Gastrocnemius medialis (tissue), 4 donors: ENCODE measurements at regions not wholly inside any gene's neighbourhood (a gene's known extent, or its start where the extent isn't known, plus 50 kb on each side); places are given as distances from the start of the nearest gene placed in this dataset.
A peak's percentile ranks its signal among the peaks of the same experiment; 100 is the strongest.

Source experiments
- ATAC-seq, 2 donors: fragments of 150-250 bp; one replicate each; pipeline ENCODE4 v1.9.1; 2016
- DNase-seq, 2 donors: peaks; one replicate each; pipeline ENCODE4 v3.0.0-alpha.2; 2019
- H3K27ac ChIP-seq, 4 donors: fragments of 200-600 bp; sonication (generic); 1 replicate in 1 of 4; 2 replicates in 3 of 4; pipeline ENCODE4 v1.5.1; 2016 to 2018; ENCODE audit warnings: mild to moderate bottlenecking in 2 of 4, moderate library complexity in 1 of 4
- H3K27me3 ChIP-seq, 3 donors: fragments of 200-600 bp; sonication (generic) in 2 of 3; 1 replicate in 1 of 3; 2 replicates in 2 of 3; pipeline versions ENCODE4 v1.5.1 to v1.6.0; 2016 to 2019; ENCODE audit warnings: mild to moderate bottlenecking in 1 of 3, moderate library complexity in 1 of 3
- H3K36me3 ChIP-seq, 2 donors: fragments of 200-600 bp; sonication (generic) in 1 of 2; one replicate each; pipeline ENCODE4 v1.5.1; 2017 to 2018
- H3K4me1 ChIP-seq, 2 donors: fragments of 200-600 bp; sonication (generic) in 1 of 2; one replicate each; pipeline ENCODE4 v1.5.1; 2016 to 2017; ENCODE audit warnings: mild to moderate bottlenecking in 2 of 2
- H3K4me3 ChIP-seq, 4 donors: fragments of 200-600 bp; sonication (generic) in 3 of 4; 1 replicate in 1 of 4; 2 replicates in 3 of 4; pipeline ENCODE4 v1.5.1; 2016 to 2019; ENCODE audit warnings: mild to moderate bottlenecking in 2 of 4
- H3K9me3 ChIP-seq, 3 donors: fragments of 200-600 bp; sonication (generic) in 2 of 3; 1 replicate in 1 of 3; 2 replicates in 2 of 3; pipeline ENCODE4 v1.5.1; 2016 to 2019
- CTCF ChIP-seq, 5 experiments: fragments of 450-650 bp in 3 of 5; fragments of 200-600 bp in 2 of 5; sonication (generic) in 2 of 5; IDR thresholded peaks in 4 of 5; conservative IDR thresholded peaks in 1 of 5; 1 replicate in 4 of 5; 2 replicates in 1 of 5; pipeline ENCODE4 v1.5.1; 2016 to 2019; ENCODE audit warnings: antibody characterized with exemption in 5 of 5, mild to moderate bottlenecking in 3 of 5, moderate library complexity in 3 of 5
- POLR2A ChIP-seq, 2 donors: fragments of 450-650 bp; IDR thresholded peaks; one replicate each; pipeline ENCODE4 v1.6.1; 2017; ENCODE audit warnings: antibody characterized with exemption in 2 of 2, mild to moderate bottlenecking in 2 of 2, moderate library complexity in 2 of 2
- in situ Hi-C, 4 donors: fragments of 200-750 bp; cut with MboI; loops; one replicate each; pipeline versions ENCODE4 v1.15.0 to v1.8.0; 2017; ENCODE audit warnings: low sequenced_read_pairs in 4 of 4
- intact Hi-C: fragments of 100-400 bp; cut with DNase I; formaldehyde crosslinking; loops from one replicate; pipeline ENCODE4 v1.15.1; 2023; ENCODE audit warnings: low total_unique reads

GRCh38 chr11:86740628-86741483 lies 59.5 kb upstream of the PRSS23 start:
- TF ChIP-seq CTCF (IDR thresholded peaks at IDR 0.05 in 4 of 5, conservative IDR thresholded peaks at IDR 0.05 in 1 of 5) (no peak), POLR2A (IDR thresholded peaks at IDR 0.05) (no peak)
- no peaks in the 10 kb centered on the region for H3K36me3 ChIP-seq
- no peaks in the 10 kb centered on the region for H3K9me3 ChIP-seq
- peak overlapping the region; percentile 64 to 75 (median 70) for H3K27ac ChIP-seq
- DNase-seq (peak; percentile 24 to 54), ATAC-seq (peak; percentile 51 to 59)
- intact Hi-C loops (loop anchor here (5.0 kb wide), 3 partner anchors 54 to 114 kb away; partner anchors contain the start of gene ME3), in situ Hi-C loops (no loop called here)
- peaks cover 18 to 30% of the 10 kb centered on the region in 2 donors for H3K4me1 ChIP-seq
- H3K4me3 ChIP-seq, result no peak overlapping the region
- H3K27me3 ChIP-seq, result no peaks in the 10 kb centered on the region

DNA sequence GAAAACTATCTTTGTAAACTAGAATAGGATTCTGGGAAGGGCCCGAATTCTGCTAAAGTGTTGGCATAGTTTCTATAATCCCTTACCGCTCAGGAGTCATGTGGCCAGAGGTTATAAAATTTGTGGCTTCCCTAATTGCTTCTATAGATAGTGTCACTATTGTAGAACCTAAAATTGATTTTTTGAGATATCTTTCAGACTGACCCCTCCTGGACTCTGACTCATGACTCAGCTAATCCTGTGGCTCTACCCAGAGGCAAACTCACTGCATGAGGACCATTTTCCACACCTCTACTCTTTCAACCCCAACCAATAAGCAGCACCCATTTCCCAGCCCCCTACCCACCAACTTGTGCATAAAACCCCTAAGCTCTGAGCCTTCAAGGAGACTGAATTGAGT lies 61.8 kb upstream of the PRSS23 start:
- Histone ChIP-seq H3K27ac (no peak overlapping the region), H3K36me3 (no peaks in the 10 kb centered on the region), H3K4me1 (peaks cover 16 to 29% of the 10 kb centered on the region in 2 donors), H3K4me3 (no peak overlapping the region), H3K27me3 (no peaks in the 10 kb centered on the region), H3K9me3 (no peaks in the 10 kb centered on the region)
- TF ChIP-seq CTCF (IDR thresholded peaks at IDR 0.05 in 4 of 5, conservative IDR thresholded peaks at IDR 0.05 in 1 of 5), result no peak
- TF ChIP-seq POLR2A (IDR thresholded peaks at IDR 0.05), result no peak
- in situ Hi-C loops (no loop called here), intact Hi-C loops (no loop called here)
- ATAC-seq (no peak), DNase-seq (no peak)

DNA sequence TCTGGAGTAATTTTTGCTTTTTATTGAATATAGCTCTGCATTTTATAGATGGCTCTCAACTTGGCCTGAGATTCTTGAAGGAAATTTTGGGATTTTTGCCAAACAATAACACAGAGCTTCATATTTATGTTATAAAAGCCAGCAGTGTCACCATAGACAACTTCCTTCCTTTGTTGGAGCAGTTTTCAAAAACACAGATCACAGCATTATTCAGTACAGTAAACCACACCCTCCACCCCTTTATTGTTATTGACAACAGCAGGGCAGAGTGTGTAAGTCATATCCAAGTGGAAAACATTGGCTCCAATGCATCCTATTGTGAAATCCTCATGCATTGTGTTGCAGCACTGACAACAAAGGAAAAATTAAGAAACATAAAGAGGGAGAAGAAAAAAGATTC lies 62.6 kb upstream of the PRSS23 start:
- no peak overlapping the region for H3K27ac ChIP-seq
- H3K9me3 ChIP-seq, result no peaks in the 10 kb centered on the region
- no peaks in the 10 kb centered on the region for H3K27me3 ChIP-seq
- in situ Hi-C loops, result no loop called here
- H3K4me3 ChIP-seq, result no peak overlapping the region
- DNase-seq (no peak), ATAC-seq (no peak)
- intact Hi-C loops, result no loop called here
- H3K4me1 ChIP-seq, result peaks cover 8 to 20% of the 10 kb centered on the region in 2 donors
- TF ChIP-seq CTCF (IDR thresholded peaks at IDR 0.05 in 4 of 5, conservative IDR thresholded peaks at IDR 0.05 in 1 of 5) (no peak), POLR2A (IDR thresholded peaks at IDR 0.05) (no peak)
- no peaks in the 10 kb centered on the region for H3K36me3 ChIP-seq

DNA sequence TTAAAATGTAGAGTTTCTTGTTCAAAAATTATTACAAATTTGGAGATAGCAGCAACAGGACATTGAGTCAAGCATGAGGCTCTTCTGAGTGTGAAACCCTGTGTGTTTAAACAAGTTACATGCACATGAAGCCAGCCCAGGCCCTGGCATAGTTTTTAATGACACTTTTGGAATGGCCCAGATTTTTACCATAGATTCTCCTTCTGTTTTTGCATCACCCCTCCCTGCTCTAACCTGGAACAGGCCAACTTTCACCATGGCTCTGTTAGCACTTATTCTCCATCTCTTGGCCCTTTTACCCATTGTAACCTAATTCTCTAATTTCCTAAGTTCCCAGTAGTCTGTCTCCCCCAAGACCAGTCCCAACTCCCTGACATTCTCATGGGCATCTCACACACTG lies 63.1 kb upstream of the PRSS23 start:
- intact Hi-C loops, result no loop called here
- TF ChIP-seq CTCF (IDR thresholded peaks at IDR 0.05 in 4 of 5, conservative IDR thresholded peaks at IDR 0.05 in 1 of 5) (no peak), POLR2A (IDR thresholded peaks at IDR 0.05) (no peak)

More for the DNA sequence above, 63.1 kb upstream of the PRSS23 start:
- H3K9me3 ChIP-seq, result no peaks in the 10 kb centered on the region
- in situ Hi-C loops, result no loop called here
- H3K4me1 ChIP-seq, result peaks cover 8 to 18% of the 10 kb centered on the region in 2 donors
- no peaks in the 10 kb centered on the region for H3K27me3 ChIP-seq
- DNase-seq, result no peak
- ATAC-seq, result no peak
- no peak overlapping the region for H3K4me3 ChIP-seq
- no peak overlapping the region for H3K27ac ChIP-seq
- no peaks in the 10 kb centered on the region for H3K36me3 ChIP-seq
